Ishikawa (cell line): ENCODE measurements at regions not wholly inside any gene's neighbourhood (a gene's known extent, or its start where the extent isn't known, plus 50 kb on each side); places are given as distances from the start of the nearest gene placed in this dataset.

ENCODE experiments used
- CEBPB ChIP-seq: IDR thresholded peaks from 2 replicates; pipeline ENCODE4 v1.6.1; 2012
- EP300 ChIP-seq: IDR thresholded peaks from 2 replicates; pipeline ENCODE4 v1.6.1; 2012; ENCODE audit warnings: borderline replicate concordance
- NFIC ChIP-seq: IDR thresholded peaks from 2 replicates; pipeline ENCODE4 v1.6.1; 2012
- REST ChIP-seq: IDR thresholded peaks from 2 replicates; pipeline ENCODE4 v1.6.1; 2012; ENCODE audit warnings: low read depth, mild to moderate bottlenecking
- TCF12 ChIP-seq: IDR thresholded peaks from 2 replicates; pipeline ENCODE4 v1.6.1; 2012; ENCODE audit warnings: low read depth
- TEAD4 ChIP-seq: IDR thresholded peaks from 2 replicates; pipeline ENCODE4 v1.6.1; 2012
- YY1 ChIP-seq: IDR thresholded peaks from 2 replicates; pipeline ENCODE4 v1.6.1; 2012; ENCODE audit warnings: low read depth
- ZBTB7A ChIP-seq: IDR thresholded peaks from 2 replicates; pipeline ENCODE4 v1.6.1; 2012; ENCODE audit warnings: low read depth

- TF ChIP-seq EP300 (no peak), YY1 (no peak), TCF12 (no peak), NFIC (no peak), REST (no peak), TEAD4 (no peak), CEBPB (no peak), ZBTB7A (no peak)
Measured at GRCh38 chr12:60684988-60685655, 1089.3 kb downstream of the SLC16A7 start.
